ENCODE measurements at regions not wholly inside any gene's neighbourhood (a gene's known extent, or its start where the extent isn't known, plus 50 kb on each side); places are given as distances from the start of the nearest gene placed in this dataset.

GRCh38 chr2:74063486-74063885 lies 78.8 kb downstream of the TET3 start:
- TF ChIP-seq EZH2 (IDR thresholded peaks at IDR 0.05; ENCODE audit: borderline replicate concordance, low read depth, low read length, severe bottlenecking) (no peak), POLR2AphosphoS5 (IDR thresholded peaks at IDR 0.05; ENCODE audit: insufficient read depth, low read depth, low read length) (no peak), POLR2A (IDR thresholded peaks at IDR 0.05; ENCODE audit: low read depth, low read length) (no peak)
- TF ChIP-seq, protein P1, sequence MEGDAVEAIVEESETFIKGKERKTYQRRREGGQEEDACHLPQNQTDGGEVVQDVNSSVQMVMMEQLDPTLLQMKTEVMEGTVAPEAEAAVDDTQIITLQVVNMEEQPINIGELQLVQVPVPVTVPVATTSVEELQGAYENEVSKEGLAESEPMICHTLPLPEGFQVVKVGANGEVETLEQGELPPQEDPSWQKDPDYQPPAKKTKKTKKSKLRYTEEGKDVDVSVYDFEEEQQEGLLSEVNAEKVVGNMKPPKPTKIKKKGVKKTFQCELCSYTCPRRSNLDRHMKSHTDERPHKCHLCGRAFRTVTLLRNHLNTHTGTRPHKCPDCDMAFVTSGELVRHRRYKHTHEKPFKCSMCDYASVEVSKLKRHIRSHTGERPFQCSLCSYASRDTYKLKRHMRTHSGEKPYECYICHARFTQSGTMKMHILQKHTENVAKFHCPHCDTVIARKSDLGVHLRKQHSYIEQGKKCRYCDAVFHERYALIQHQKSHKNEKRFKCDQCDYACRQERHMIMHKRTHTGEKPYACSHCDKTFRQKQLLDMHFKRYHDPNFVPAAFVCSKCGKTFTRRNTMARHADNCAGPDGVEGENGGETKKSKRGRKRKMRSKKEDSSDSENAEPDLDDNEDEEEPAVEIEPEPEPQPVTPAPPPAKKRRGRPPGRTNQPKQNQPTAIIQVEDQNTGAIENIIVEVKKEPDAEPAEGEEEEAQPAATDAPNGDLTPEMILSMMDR (IDR thresholded peaks at IDR 0.05; ENCODE audit: extremely low read depth in 1 of 2, insufficient read depth in 1 of 2, low read depth in 1 of 2, low read length in 2 of 2): no peak
- TF ChIP-seq, protein P2, sequence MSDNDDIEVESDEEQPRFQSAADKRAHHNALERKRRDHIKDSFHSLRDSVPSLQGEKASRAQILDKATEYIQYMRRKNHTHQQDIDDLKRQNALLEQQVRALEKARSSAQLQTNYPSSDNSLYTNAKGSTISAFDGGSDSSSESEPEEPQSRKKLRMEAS (IDR thresholded peaks at IDR 0.05; ENCODE audit: insufficient read depth, insufficient read length): no peak
